GM18858 (cell line): ENCODE measurements at regions not wholly inside any gene's neighbourhood (a gene's known extent, or its start where the extent isn't known, plus 50 kb on each side); places are given as distances from the start of the nearest gene placed in this dataset.

Experiments used
- ATAC-seq: cut with Tn5 transposase; IDR thresholded peaks from one replicate; pipeline ENCODE4 v1.9.1; 2021; ENCODE audit not compliant: unreplicated experiment

DNA sequence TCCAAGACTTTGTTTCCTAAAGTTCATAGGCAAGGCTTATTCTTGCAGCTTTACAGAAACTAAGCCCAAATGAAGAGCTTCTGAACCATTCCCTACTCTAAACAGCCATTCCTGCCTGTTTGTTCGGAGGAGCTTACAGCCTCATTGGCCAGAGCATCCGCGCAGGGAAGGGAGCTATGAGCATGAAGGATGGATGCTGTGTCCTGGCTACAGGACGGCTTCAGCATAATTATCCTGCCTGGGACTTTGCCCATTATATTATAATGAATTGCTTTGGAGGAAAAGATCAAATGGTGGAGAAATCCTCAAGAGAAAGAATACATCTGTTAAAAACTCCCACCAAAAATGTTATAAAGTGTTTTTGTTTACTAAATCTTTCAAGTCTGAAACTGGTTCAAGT is 378.2 kb upstream of the BTBD3 start:
- ATAC-seq, result no peak

GRCh38 chr20:11540558-11540957 is 377.1 kb upstream of the BTBD3 start:
- no peak for ATAC-seq

- no peak for ATAC-seq
Observed at GRCh38 chr20:11542645-11543044, 375.0 kb upstream of the BTBD3 start.

DNA sequence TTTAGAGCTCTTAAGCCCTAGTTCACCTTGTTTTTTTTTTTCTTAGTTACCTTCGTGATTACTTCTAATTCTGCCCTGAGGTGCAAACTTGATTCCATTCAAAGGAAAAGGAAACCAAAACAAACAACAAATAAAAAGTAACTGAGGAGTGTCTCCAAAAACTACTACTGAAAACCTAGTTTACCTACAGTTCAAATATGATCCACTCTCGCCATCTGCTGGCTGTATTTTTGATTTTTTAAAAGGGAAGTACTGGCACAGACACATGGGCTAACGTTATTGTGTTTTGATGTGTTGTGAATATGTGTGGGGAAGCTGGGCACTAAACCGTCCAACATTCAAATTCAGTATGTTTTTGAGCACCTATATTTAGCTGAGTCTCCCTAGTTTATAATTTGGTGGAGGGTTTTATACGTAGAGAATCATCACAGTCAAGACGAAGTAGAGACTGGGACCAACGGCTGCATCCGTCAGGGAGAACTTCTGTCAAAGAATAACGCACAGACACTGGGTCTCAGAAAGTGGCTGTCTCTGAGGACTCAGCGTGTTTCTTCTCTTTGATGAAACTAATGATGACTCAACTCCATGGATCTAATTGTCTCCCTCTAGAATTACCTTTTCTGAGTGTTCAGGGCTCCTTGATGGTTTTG is 373.5 kb upstream of the BTBD3 start:
- ATAC-seq, result no peak

DNA sequence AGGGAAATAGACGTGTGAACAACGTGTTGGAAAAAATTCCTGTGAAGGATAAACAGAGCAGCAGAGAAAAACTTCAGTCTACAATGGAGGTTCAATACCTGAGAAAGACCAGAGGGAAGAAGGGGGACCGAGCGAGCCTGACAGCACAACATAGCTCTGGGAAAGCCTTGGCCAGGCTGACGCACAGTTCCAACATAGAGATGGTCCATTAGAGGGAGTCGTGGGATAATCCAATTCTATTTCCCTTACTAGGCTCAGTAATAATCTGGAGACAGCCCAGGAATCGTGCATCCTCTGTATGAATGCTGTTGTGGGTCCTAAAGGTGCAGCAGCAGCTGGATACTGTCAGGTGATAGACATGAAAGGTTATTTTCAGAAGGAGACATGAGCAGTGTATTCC is 370.8 kb upstream of the BTBD3 start:
- ATAC-seq, result no peak

DNA sequence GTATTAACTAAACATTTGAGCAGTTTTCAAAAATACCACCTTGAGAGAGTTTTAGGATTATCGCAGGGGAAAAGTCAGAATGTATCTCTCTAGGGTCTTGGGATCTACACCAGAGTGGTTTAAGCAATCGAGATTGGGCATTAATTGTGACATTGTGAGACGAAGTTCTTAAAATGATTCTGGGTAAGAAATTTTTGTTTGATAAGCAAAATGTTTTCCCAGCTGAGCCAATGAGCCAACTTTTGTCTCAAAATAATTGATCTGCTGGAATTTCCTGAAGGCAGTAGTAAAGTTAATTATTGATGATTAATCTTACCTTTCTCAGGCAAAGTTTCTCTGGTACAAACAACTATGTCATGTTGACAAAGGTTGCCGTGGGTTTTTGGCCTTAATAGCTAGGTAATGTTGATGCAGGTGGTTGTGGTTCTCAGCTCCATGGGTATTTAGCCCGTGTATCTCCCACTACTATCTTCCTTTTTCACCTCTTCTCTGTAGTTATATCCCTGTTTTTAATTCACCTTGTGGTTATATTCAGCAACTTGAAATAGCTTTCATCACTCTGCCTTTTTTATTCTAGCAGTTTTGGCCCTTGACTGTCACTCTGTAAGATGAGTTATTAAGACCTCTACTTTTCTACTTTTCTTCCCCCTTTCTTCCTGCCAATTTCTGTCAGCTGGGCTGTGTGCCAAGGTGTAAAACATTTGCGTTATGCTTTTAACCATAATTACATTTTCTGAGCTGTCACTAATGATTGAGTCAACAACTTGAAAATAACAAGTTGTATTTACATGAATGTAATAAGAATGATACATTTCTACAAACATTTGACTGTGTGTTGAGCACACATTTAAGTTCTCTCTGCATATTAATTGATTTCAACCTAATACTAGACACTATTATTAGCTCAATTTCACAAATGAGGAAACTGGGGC is 368.3 kb upstream of the BTBD3 start:
- ATAC-seq, result no peak

- no peak for ATAC-seq
Observed at GRCh38 chr20:11550657-11551338, 366.9 kb upstream of the BTBD3 start.

DNA sequence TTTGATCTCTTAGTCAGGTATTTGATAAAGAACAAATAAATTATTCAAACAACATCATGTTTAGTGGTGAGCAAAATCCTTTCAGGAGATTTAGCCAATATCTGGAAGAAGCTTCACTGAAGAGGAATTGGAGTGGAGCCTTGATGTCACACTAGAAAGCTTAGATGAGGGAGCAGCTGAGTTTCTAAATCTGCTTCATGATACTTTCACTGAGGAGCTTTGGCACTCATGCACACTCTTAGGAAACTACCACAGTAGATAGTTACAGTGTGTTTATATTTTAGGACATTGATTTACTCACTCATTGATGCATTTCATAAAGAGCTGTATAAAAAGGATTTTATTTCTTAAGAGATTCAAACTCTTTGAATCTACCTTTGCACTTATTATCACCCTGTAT is 366.2 kb upstream of the BTBD3 start:
- no peak for ATAC-seq

- ATAC-seq, result no peak
Observed at GRCh38 chr20:11553603-11554002, 364.1 kb upstream of the BTBD3 start.

DNA sequence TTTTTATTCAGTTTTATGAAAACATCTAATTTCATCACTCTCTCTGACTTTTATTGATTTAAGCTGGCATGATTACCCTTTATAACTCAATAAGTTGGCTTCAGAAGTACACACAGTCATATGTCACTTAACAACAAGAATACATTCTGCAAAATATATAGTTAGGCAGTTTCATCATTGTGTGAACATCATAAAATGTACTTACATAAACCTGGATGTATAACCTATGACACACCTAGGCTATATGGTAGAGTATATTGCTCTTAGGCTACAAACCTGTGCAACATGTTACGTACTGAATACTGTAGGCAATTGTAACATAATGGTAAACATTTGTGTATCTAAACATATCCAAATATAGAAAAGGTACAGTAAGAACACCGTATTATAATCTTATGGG is 362.2 kb upstream of the BTBD3 start:
- ATAC-seq, result no peak

GRCh38 chr20:11556410-11556809 is 361.3 kb upstream of the BTBD3 start:
- ATAC-seq, result no peak

GRCh38 chr20:11564491-11564890 is 353.2 kb upstream of the BTBD3 start:
- ATAC-seq, result no peak

GRCh38 chr20:11569163-11569562 is 348.5 kb upstream of the BTBD3 start:
- no peak for ATAC-seq

GRCh38 chr20:11573507-11573906 is 344.2 kb upstream of the BTBD3 start:
- ATAC-seq, result no peak

- no peak for ATAC-seq
Observed at GRCh38 chr20:11581271-11581670, 336.4 kb upstream of the BTBD3 start.

- ATAC-seq, result no peak
Observed at GRCh38 chr20:11582060-11582459, 335.6 kb upstream of the BTBD3 start.

- ATAC-seq, result no peak
Observed at GRCh38 chr20:11585752-11586352, 331.8 kb upstream of the BTBD3 start.

GRCh38 chr20:11588875-11589274 is 328.8 kb upstream of the BTBD3 start:
- no peak for ATAC-seq

- no peak for ATAC-seq
Observed at GRCh38 chr20:11591965-11592364, 325.7 kb upstream of the BTBD3 start.

DNA sequence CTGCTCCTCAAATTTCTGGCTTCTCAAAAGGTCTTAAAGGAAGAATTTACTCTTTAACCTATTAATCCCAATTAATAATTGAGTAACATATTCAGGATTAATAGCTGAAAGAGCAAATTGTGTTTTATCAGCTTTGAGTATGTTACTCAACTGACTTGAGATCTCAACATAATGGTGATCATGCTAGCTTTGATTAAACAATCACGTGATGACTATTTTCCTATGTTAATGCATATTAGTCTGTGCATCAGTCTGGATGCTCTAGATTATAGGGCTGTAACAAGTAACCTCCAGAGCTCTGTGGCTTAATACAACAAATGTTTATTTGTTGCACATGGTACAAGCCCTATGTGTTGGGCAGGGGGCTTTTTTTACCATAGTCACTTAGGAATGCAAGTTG is 313.4 kb upstream of the BTBD3 start:
- no peak for ATAC-seq

DNA sequence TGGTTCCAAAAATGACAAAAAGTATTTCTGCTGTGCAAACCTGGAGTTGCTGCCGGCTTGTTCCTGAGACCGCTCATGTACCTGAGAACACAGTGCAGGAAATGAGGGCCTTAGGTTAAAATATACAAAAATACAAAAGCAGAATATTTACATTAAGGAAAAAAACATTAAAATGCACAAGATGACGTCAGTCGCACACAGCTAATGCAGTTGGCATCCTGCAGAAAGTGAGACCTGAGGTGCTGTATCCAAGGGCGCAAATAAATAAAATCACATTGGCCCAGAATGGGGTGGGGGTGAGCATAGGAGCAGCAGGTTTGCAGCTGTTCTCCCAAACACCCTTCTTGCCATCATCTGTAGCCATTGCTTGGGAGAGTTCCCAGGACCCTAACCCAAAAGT is 310.6 kb upstream of the BTBD3 start:
- no peak for ATAC-seq
